ENCODE measurements at regions not wholly inside any gene's neighbourhood (a gene's known extent, or its start where the extent isn't known, plus 50 kb on each side); places are given as distances from the start of the nearest gene placed in this dataset.

DNA sequence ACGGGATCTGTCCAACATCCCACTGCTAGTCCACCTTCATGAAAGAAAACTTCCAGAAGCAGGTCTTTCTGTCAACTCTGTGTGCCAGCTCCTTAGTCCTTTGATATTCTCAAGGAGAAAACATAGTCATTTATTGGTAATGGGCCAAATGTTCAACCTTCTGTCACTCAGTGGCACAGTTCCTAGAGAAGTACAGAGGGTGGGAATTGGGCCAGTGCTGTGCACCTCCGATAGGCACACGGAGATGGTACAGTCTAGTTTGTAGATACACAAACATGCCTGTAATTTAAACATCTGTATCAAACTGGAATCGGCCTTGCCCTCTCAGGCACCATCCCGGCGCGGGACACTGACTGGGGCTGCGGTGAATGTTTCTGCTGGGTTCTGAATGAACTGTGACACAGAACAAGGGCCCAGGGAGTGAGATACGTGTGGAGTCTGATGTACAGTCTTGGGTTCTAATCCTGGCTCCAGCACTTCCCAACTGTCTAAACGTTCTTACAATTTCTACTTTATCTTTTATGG is 213.9 kb upstream of the SHH start:
- H3K4me3 ChIP-seq, result no peak overlapping the region
- WGBS, result 75% methylated on average over 10 of the region's 10 CpGs
- H3K27ac ChIP-seq, result no peak overlapping the region
- H3K27me3 ChIP-seq, result peaks cover 8% of the 10 kb centered on the region
- no peaks in the 10 kb centered on the region for H3K9me3 ChIP-seq
- H3K4me1 ChIP-seq, result no peaks in the 10 kb centered on the region
- H3K36me3 ChIP-seq, result no peaks in the 10 kb centered on the region
- no peak for DNase-seq (ENCODE audit: low spot score in 2 of 2)
- no peak for TF ChIP-seq POLR2AphosphoS5 (IDR thresholded peaks at IDR 0.05)
- no peak for TF ChIP-seq EP300 (IDR thresholded peaks at IDR 0.05)
- TF ChIP-seq, protein P1, sequence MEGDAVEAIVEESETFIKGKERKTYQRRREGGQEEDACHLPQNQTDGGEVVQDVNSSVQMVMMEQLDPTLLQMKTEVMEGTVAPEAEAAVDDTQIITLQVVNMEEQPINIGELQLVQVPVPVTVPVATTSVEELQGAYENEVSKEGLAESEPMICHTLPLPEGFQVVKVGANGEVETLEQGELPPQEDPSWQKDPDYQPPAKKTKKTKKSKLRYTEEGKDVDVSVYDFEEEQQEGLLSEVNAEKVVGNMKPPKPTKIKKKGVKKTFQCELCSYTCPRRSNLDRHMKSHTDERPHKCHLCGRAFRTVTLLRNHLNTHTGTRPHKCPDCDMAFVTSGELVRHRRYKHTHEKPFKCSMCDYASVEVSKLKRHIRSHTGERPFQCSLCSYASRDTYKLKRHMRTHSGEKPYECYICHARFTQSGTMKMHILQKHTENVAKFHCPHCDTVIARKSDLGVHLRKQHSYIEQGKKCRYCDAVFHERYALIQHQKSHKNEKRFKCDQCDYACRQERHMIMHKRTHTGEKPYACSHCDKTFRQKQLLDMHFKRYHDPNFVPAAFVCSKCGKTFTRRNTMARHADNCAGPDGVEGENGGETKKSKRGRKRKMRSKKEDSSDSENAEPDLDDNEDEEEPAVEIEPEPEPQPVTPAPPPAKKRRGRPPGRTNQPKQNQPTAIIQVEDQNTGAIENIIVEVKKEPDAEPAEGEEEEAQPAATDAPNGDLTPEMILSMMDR (IDR thresholded peaks at IDR 0.05), result no peak
- no peak for TF ChIP-seq POLR2A (IDR thresholded peaks at IDR 0.05)

DNA sequence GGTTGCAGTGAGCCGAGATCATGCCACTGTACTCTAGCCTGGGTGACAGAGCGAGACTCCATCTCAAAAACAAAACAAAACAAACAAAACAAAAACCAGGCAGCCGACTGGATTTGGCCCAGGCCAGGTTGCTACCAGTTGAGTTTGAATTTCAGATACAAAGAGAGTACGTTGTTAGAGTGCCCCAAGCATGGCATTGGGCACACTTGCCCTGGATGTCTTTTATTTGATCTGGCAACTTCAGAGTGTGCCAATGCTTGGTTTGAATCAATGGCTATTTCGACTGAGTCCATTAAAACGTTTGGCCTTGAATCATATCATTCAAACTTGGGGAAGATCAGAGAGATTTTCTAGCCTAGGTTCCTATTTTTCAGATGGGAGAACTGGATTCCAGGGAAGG is 213.4 kb upstream of the SHH start:
- Histone ChIP-seq H3K27ac (no peak overlapping the region), H3K27me3 (peaks cover 8% of the 10 kb centered on the region), H3K9me3 (no peaks in the 10 kb centered on the region), H3K36me3 (no peaks in the 10 kb centered on the region), H3K4me1 (no peaks in the 10 kb centered on the region), H3K4me3 (no peak overlapping the region)
- WGBS, result 79% methylated on average over 6 of the region's 6 CpGs
- TF ChIP-seq EP300 (IDR thresholded peaks at IDR 0.05) (no peak), POLR2A (IDR thresholded peaks at IDR 0.05) (no peak), POLR2AphosphoS5 (IDR thresholded peaks at IDR 0.05) (no peak)
- TF ChIP-seq, protein P1 (IDR thresholded peaks at IDR 0.05), result no peak
- DNase-seq (ENCODE audit: low spot score in 2 of 2), result no peak

DNA sequence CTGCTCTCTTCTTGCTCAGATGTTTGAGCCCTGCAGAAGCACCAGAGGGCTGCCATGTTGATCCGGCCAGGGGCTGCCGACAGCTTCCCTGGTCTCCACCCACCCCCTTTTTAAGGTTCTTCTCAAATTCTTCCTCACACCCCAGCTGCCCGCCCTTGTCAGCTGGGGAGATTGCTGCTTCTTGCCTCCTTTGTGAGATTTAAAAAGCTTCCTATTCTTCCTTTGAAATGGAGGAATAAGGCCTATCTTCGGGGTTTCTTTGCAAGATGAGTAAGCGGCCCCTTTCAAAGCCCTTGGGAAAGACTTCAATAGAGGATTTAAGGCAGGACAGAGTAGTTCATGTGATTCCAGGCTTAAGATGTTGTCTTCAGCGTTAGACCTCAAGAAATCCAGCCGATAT is 211.9 kb upstream of the SHH start:
- H3K4me1 ChIP-seq, result no peaks in the 10 kb centered on the region
- no peak overlapping the region for H3K27ac ChIP-seq
- no peak overlapping the region for H3K4me3 ChIP-seq
- no peaks in the 10 kb centered on the region for H3K36me3 ChIP-seq
- TF ChIP-seq POLR2A (IDR thresholded peaks at IDR 0.05), result no peak
- TF ChIP-seq, protein P1 (IDR thresholded peaks at IDR 0.05), result no peak
- TF ChIP-seq POLR2AphosphoS5 (IDR thresholded peaks at IDR 0.05), result no peak
- TF ChIP-seq EP300 (IDR thresholded peaks at IDR 0.05), result no peak
- no peak for DNase-seq (ENCODE audit: low spot score in 2 of 2)
- H3K9me3 ChIP-seq, result no peaks in the 10 kb centered on the region
- 87% methylated on average over 7 of the region's 7 CpGs for WGBS
- peaks cover 3% of the 10 kb centered on the region for H3K27me3 ChIP-seq

DNA sequence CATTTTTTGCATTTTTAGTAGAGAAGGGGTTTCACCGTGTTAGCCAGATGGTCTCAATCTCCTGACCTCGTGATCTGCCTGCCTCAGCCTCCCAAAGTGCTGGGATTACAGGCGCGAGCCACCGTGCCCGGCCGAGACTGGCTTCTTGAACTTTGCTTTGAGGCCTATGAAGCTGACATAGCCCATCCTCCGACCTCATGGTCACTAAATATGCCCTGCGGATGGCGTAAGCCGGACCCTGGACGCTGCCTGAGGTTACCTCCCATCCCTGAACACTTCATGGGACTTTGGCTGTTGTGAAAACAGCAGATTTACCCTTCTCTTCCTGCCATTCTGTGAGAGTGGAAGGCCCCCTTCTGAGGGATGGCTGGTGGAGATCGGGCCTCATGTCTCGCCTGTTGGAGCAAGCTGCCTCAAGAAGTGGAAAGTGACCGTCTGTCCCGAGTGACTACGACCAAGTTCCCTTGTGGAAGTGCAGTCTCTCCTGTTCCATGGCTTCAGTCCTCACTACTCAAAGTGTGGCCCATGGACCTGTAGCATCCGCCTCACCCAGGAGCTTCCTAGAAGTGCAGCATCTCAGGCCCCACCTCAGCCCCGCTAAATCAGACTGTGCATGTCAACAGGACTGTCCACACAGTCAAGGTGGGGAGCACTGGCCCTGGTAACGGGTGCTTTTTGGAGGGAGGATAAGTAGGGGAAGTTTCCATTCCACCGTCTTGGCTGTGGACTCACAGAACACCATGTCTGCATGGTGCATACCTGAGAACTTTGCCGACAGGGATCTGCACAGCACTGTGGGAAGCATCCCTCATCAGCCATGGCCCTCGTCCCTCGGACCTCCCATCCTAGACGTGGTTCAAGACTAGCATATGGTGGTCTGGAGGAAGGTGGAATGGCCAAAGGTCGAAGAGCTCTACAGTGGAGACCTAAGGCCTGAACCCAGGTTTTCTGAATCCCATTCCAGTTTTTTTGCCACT is 210.5 kb upstream of the SHH start:
- Histone ChIP-seq H3K4me3 (no peak overlapping the region), H3K27ac (no peak overlapping the region), H3K4me1 (no peaks in the 10 kb centered on the region), H3K36me3 (no peaks in the 10 kb centered on the region), H3K9me3 (no peaks in the 10 kb centered on the region), H3K27me3 (no peaks in the 10 kb centered on the region)
- TF ChIP-seq POLR2AphosphoS5 (IDR thresholded peaks at IDR 0.05), result no peak
- no peak for TF ChIP-seq EP300 (IDR thresholded peaks at IDR 0.05)
- no peak for TF ChIP-seq POLR2A (IDR thresholded peaks at IDR 0.05)
- TF ChIP-seq, protein P1 (IDR thresholded peaks at IDR 0.05), result no peak
- DNase-seq (ENCODE audit: low spot score in 2 of 2), result no peak
- 88% methylated on average over 25 of the region's 26 CpGs for WGBS

DNA sequence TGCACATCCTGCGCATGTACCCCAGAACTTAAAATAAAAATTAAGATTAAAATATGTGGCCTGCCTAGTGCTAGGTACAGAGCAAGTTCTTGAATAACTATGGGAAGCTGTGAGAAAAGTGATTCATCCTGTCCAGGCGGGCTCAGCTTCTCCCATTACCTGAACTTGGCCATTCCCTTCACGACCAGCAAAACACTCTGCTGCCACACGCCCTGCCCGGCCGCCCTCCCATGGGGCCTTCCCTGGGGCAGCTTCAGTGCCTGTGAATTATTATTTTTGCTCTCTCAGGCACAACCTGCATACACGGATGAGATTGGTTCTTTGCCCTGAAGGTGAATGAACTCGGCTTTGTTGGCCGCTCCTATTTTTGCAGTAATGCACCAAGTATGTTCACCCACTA is 209.2 kb upstream of the SHH start:
- Histone ChIP-seq H3K4me3 (no peak overlapping the region), H3K36me3 (no peaks in the 10 kb centered on the region), H3K27me3 (no peaks in the 10 kb centered on the region), H3K27ac (no peak overlapping the region), H3K9me3 (no peaks in the 10 kb centered on the region), H3K4me1 (no peaks in the 10 kb centered on the region)
- DNase-seq (ENCODE audit: low spot score in 2 of 2), result no peak
- 67% methylated on average over 9 of the region's 9 CpGs for WGBS
- TF ChIP-seq POLR2A (IDR thresholded peaks at IDR 0.05) (no peak), POLR2AphosphoS5 (IDR thresholded peaks at IDR 0.05) (no peak), EP300 (IDR thresholded peaks at IDR 0.05) (no peak)
- TF ChIP-seq, protein P1 (IDR thresholded peaks at IDR 0.05), result no peak

Measured in suprapubic skin (tissue), 4 donors.